Spleen (tissue), 7 donors: ENCODE measurements at regions not wholly inside any gene's neighbourhood (a gene's known extent, or its start where the extent isn't known, plus 50 kb on each side); places are given as distances from the start of the nearest gene placed in this dataset.

Source experiments
- CTCF ChIP-seq, 11 experiments: fragments of 200-600 bp in 7 of 11; fragments of 450-650 bp in 4 of 11; sonication (generic) in 4 of 11; IDR thresholded peaks in 8 of 11; conservative IDR thresholded peaks in 3 of 11; 1 replicate in 7 of 11; 2 replicates in 4 of 11; pipeline versions ENCODE4 v1.4.0 to v1.8.0; 2016 to 2021; ENCODE audit warnings: antibody characterized with exemption in 11 of 11, inconsistent platforms in 4 of 11, mild to moderate bottlenecking in 1 of 11
- POLR2A ChIP-seq, 3 donors: fragments of 450-650 bp; IDR thresholded peaks; one replicate each; pipeline ENCODE4 v1.5.1; 2017; ENCODE audit warnings: antibody characterized with exemption in 3 of 3, mild to moderate bottlenecking in 1 of 3
- POLR2AphosphoS5 ChIP-seq, 3 donors: sonication (generic); formaldehyde crosslinking; IDR thresholded peaks; one replicate each; pipeline ENCODE4 v1.5.1; 2017; ENCODE audit warnings: antibody characterized with exemption in 3 of 3
- donor health status: DM: no; HTN: no; CAD: no; lungs with moderate emphysema.
- donor health status: DM: no; HTN: no; CAD: no.
- donor health status: DM: no; HTN: no; CAD: no.

GRCh38 chr5:56737002-56737621 lies 78.2 kb upstream of the MAP3K1 start:
- no peak for TF ChIP-seq CTCF (IDR thresholded peaks at IDR 0.05 in 8 of 11, conservative IDR thresholded peaks at IDR 0.05 in 3 of 11)
- TF ChIP-seq POLR2A (IDR thresholded peaks at IDR 0.05), result no peak
- no peak for TF ChIP-seq POLR2AphosphoS5 (IDR thresholded peaks at IDR 0.05)
